HL-60 (cell line): ENCODE measurements at regions not wholly inside any gene's neighbourhood (a gene's known extent, or its start where the extent isn't known, plus 50 kb on each side); places are given as distances from the start of the nearest gene placed in this dataset.

ENCODE experiments used
- DNase-seq, 2 experiments: peaks; one replicate each; pipeline ENCODE4 v3.0.0-alpha.2; 2010 to 2020; ENCODE audit warnings: low read depth in 1 of 2, low spot score in 1 of 2
- H3K27ac ChIP-seq: fragments of 250-450 bp; sonication (Bioruptor Pico); replicated peaks from 2 replicates; pipeline ENCODE4 v1.5.1; 2020; ENCODE audit warnings: mild to moderate bottlenecking, moderate library complexity
- H3K27me3 ChIP-seq: fragments of 250-450 bp; sonication (Bioruptor Pico); 2 replicates; pipeline ENCODE4 v1.5.1; 2021; ENCODE audit warnings: mild to moderate bottlenecking, moderate library complexity; ENCODE audit not compliant: insufficient read depth, poor library complexity, severe bottlenecking
- H3K4me3 ChIP-seq: replicated peaks from 2 replicates; pipeline ENCODE4 v1.5.1; 2011; ENCODE audit warnings: mild to moderate bottlenecking, control low read depth, low read length; ENCODE audit not compliant: insufficient read depth
- CTCF ChIP-seq: IDR thresholded peaks from one replicate; pipeline ENCODE4 v1.5.1; 2011; ENCODE audit warnings: low read length, control low read depth, inconsistent platforms; ENCODE audit not compliant: insufficient read depth
- GABPA ChIP-seq: IDR thresholded peaks from 2 replicates; pipeline ENCODE4 v1.6.1; 2012; ENCODE audit warnings: low read depth
- POLR2AphosphoS5 ChIP-seq: IDR thresholded peaks from 2 replicates; pipeline ENCODE4 v1.6.1; 2012; ENCODE audit warnings: low read depth
- SPI1 ChIP-seq: IDR thresholded peaks from 2 replicates; pipeline ENCODE4 v1.6.1; 2012; ENCODE audit warnings: low read depth, mild to moderate bottlenecking, borderline replicate concordance
- TF ChIP-seq, protein P1 (sequence below): IDR thresholded peaks from 2 replicates; pipeline ENCODE4 v1.6.1; 2012; ENCODE audit warnings: low read depth; ENCODE audit not compliant: insufficient replicate concordance

DNA sequence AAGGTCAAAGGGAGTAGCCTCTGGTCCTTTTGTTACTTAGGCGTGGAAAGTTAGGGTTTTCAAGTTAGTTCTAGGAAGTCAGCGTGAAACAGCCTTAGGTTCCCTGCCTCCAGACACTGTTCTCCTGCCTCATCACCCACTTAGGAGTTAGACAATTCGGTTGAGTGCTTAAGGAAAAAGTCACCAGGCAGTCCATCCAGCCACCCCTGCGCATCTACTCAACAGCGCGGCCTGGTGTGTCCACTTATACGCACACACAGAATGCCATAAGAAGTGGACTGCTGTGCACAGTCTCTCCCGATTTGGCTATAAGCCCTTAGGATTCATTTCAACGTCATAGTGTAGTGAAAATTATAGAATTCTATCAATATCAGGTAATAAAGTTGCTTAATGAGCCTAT, 470.8 kb upstream of the TNP1 start:
- no peak overlapping the region for H3K27ac ChIP-seq
- DNase-seq, result no peak
- H3K4me3 ChIP-seq, result no peak overlapping the region
- TF ChIP-seq, protein P1, sequence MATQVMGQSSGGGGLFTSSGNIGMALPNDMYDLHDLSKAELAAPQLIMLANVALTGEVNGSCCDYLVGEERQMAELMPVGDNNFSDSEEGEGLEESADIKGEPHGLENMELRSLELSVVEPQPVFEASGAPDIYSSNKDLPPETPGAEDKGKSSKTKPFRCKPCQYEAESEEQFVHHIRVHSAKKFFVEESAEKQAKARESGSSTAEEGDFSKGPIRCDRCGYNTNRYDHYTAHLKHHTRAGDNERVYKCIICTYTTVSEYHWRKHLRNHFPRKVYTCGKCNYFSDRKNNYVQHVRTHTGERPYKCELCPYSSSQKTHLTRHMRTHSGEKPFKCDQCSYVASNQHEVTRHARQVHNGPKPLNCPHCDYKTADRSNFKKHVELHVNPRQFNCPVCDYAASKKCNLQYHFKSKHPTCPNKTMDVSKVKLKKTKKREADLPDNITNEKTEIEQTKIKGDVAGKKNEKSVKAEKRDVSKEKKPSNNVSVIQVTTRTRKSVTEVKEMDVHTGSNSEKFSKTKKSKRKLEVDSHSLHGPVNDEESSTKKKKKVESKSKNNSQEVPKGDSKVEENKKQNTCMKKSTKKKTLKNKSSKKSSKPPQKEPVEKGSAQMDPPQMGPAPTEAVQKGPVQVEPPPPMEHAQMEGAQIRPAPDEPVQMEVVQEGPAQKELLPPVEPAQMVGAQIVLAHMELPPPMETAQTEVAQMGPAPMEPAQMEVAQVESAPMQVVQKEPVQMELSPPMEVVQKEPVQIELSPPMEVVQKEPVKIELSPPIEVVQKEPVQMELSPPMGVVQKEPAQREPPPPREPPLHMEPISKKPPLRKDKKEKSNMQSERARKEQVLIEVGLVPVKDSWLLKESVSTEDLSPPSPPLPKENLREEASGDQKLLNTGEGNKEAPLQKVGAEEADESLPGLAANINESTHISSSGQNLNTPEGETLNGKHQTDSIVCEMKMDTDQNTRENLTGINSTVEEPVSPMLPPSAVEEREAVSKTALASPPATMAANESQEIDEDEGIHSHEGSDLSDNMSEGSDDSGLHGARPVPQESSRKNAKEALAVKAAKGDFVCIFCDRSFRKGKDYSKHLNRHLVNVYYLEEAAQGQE, result no peak
- TF ChIP-seq SPI1, result no peak
- TF ChIP-seq GABPA, result no peak
- TF ChIP-seq CTCF, result no peak
- no peak for TF ChIP-seq POLR2AphosphoS5
- H3K27me3 ChIP-seq, result peaks cover 2% of the 10 kb centered on the region

- TF ChIP-seq POLR2AphosphoS5, result no peak
- TF ChIP-seq, protein P1, result no peak
- TF ChIP-seq SPI1, result no peak
- no peak for TF ChIP-seq CTCF
- no peak for TF ChIP-seq GABPA
- DNase-seq, result no peak
- H3K27ac ChIP-seq, result no peak overlapping the region
- H3K27me3 ChIP-seq, result peaks cover 2% of the 10 kb centered on the region
- H3K4me3 ChIP-seq, result no peak overlapping the region
These were observed 469.2 kb upstream of the TNP1 start for GRCh38 chr2:217329023-217329431.

- no peak for TF ChIP-seq POLR2AphosphoS5
- no peak for TF ChIP-seq GABPA
- TF ChIP-seq SPI1, result no peak
- TF ChIP-seq CTCF, result no peak
- TF ChIP-seq, protein P1, result no peak
- H3K27me3 ChIP-seq, result peaks cover 2% of the 10 kb centered on the region
- no peak overlapping the region for H3K27ac ChIP-seq
- H3K4me3 ChIP-seq, result no peak overlapping the region
- DNase-seq, result no peak
These were observed 468.7 kb upstream of the TNP1 start for GRCh38 chr2:217328622-217328978.
